Calu3 (cell line): ENCODE measurements at regions not wholly inside any gene's neighbourhood (a gene's known extent, or its start where the extent isn't known, plus 50 kb on each side); places are given as distances from the start of the nearest gene placed in this dataset.

Source experiments
- BruUV-seq: library from RNA; stranded (reverse); fragments of 400-500 nt; replicated peaks from 2 replicates; lab custom pipeline; 2021; lab: Mats Ljungman, UMichigan
- CTCF ChIA-PET: fragments of 300-600 bp; sonication (Branson Sonifier 250); formaldehyde crosslinking; loops from one replicate; lab custom pipeline; 2022; ENCODE audit warnings: antibody characterized with exemption; lab: Charles Lee
- DNase-seq: peaks from one replicate; pipeline ENCODE4 v3.0.0; 2022
- H3K27ac Mint-ChIP-seq: one replicate; pipeline ENCODE4 v1.8.0; 2022; ENCODE audit warnings: mixed read lengths; ENCODE audit not compliant: unreplicated experiment
- H3K27me3 Mint-ChIP-seq: one replicate; pipeline ENCODE4 v1.8.0; 2022; ENCODE audit warnings: mixed read lengths; ENCODE audit not compliant: unreplicated experiment
- H3K36me3 Mint-ChIP-seq: one replicate; pipeline ENCODE4 v1.8.0; 2022; ENCODE audit warnings: mild to moderate bottlenecking, moderate library complexity, mixed read lengths; ENCODE audit not compliant: insufficient read depth, unreplicated experiment
- H3K4me1 Mint-ChIP-seq: one replicate; pipeline ENCODE4 v1.8.0; 2022; ENCODE audit warnings: mild to moderate bottlenecking, low read depth, mixed read lengths; ENCODE audit not compliant: unreplicated experiment
- H3K4me3 Mint-ChIP-seq: one replicate; pipeline ENCODE4 v1.8.0; 2022; ENCODE audit warnings: mild to moderate bottlenecking, low read depth, moderate library complexity, mixed read lengths; ENCODE audit not compliant: unreplicated experiment
- H3K9me3 Mint-ChIP-seq: one replicate; pipeline ENCODE4 v1.8.0; 2022; ENCODE audit warnings: low read depth, mixed read lengths; ENCODE audit not compliant: unreplicated experiment
- CTCF ChIP-seq: fragments of 200-600 bp; IDR thresholded peaks from one replicate; pipeline ENCODE4 v1.8.0; 2022; ENCODE audit warnings: antibody characterized with exemption; ENCODE audit not compliant: unreplicated experiment
- intact Hi-C: fragments of 100-400 bp; cut with micrococcal nuclease; formaldehyde crosslinking; loops from one replicate; pipeline ENCODE4 v1.10.0; 2022; ENCODE audit not compliant: unreplicated experiment

- intact Hi-C loops, result no loop called here
- no peaks in the 10 kb centered on the region for H3K9me3 Mint-ChIP-seq
- no peak overlapping the region for H3K4me3 Mint-ChIP-seq
- H3K27me3 Mint-ChIP-seq, result no peaks in the 10 kb centered on the region
- TF ChIP-seq CTCF, result no peak
- no peaks in the 10 kb centered on the region for H3K36me3 Mint-ChIP-seq
- CTCF ChIA-PET, result no interaction called here
- H3K4me1 Mint-ChIP-seq, result peaks cover 15% of the 10 kb centered on the region
- no peak for DNase-seq
- no TSS peak for BruUV-seq
- no peak overlapping the region for H3K27ac Mint-ChIP-seq
These were observed 547.5 kb upstream of the TNP1 start for GRCh38 chr2:217407362-217407761.

- BruUV-seq, result no TSS peak
- no peak for DNase-seq
- TF ChIP-seq CTCF, result no peak
- CTCF ChIA-PET, result no interaction called here
- H3K27me3 Mint-ChIP-seq, result no peaks in the 10 kb centered on the region
- no peak overlapping the region for H3K27ac Mint-ChIP-seq
- peaks cover 15% of the 10 kb centered on the region for H3K4me1 Mint-ChIP-seq
- no peaks in the 10 kb centered on the region for H3K36me3 Mint-ChIP-seq
- intact Hi-C loops, result no loop called here
- no peak overlapping the region for H3K4me3 Mint-ChIP-seq
- no peaks in the 10 kb centered on the region for H3K9me3 Mint-ChIP-seq
These were observed 544.4 kb upstream of the TNP1 start for GRCh38 chr2:217404236-217404760.

GRCh38 chr2:217402761-217403383 lies 543.0 kb upstream of the TNP1 start:
- no peak overlapping the region for H3K27ac Mint-ChIP-seq
- H3K36me3 Mint-ChIP-seq, result no peaks in the 10 kb centered on the region
- H3K4me3 Mint-ChIP-seq, result no peak overlapping the region
- H3K4me1 Mint-ChIP-seq, result peaks cover 15% of the 10 kb centered on the region
- no peaks in the 10 kb centered on the region for H3K27me3 Mint-ChIP-seq
- H3K9me3 Mint-ChIP-seq, result no peaks in the 10 kb centered on the region
- intact Hi-C loops, result no loop called here
- TF ChIP-seq CTCF, result no peak
- no TSS peak for BruUV-seq
- DNase-seq, result peak; percentile 41
- CTCF ChIA-PET, result interaction anchor here (0.6 to 0.7 kb wide), 4 partner anchors 149 to 698 kb away, joined by 3 to 7 read pairs (median 6); no protein-coding TSS in a partner anchor

GRCh38 chr2:217402144-217402543 lies 542.3 kb upstream of the TNP1 start:
- Mint-ChIP-seq H3K27me3 (no peaks in the 10 kb centered on the region), H3K4me3 (no peak overlapping the region), H3K4me1 (peaks cover 15% of the 10 kb centered on the region), H3K36me3 (no peaks in the 10 kb centered on the region), H3K27ac (no peak overlapping the region), H3K9me3 (no peaks in the 10 kb centered on the region)
- CTCF ChIA-PET, result no interaction called here
- BruUV-seq, result no TSS peak
- TF ChIP-seq CTCF, result no peak
- intact Hi-C loops, result no loop called here
- no peak for DNase-seq
